ENCODE measurements at regions not wholly inside any gene's neighbourhood (a gene's known extent, or its start where the extent isn't known, plus 50 kb on each side); places are given as distances from the start of the nearest gene placed in this dataset.

- Histone ChIP-seq H3K27me3 (no peaks in the 10 kb centered on the region), H3K27ac (no peak overlapping the region), H3K36me3 (no peaks in the 10 kb centered on the region), H3K4me3 (no peak overlapping the region), H3K9me3 (no peaks in the 10 kb centered on the region), H3K4me1 (no peaks in the 10 kb centered on the region)
- DNase-seq (no peak), ATAC-seq (no peak)
- intact Hi-C loops (cut with DNase I) = no loop called here
- TF ChIP-seq CTCF (IDR thresholded peaks at IDR 0.05) = no peak
Measured at GRCh38 chr4:60522265-60522664, 677.9 kb upstream of the ADGRL3 start.

GRCh38 chr4:60531776-60532379 is 668.2 kb upstream of the ADGRL3 start:
- Histone ChIP-seq H3K9me3 (no peaks in the 10 kb centered on the region), H3K27me3 (no peaks in the 10 kb centered on the region), H3K4me3 (no peak overlapping the region), H3K27ac (no peak overlapping the region), H3K36me3 (no peaks in the 10 kb centered on the region), H3K4me1 (no peaks in the 10 kb centered on the region)
- TF ChIP-seq CTCF (IDR thresholded peaks at IDR 0.05) = no peak
- DNase-seq (no peak), ATAC-seq (no peak)
- intact Hi-C loops (cut with DNase I) = no loop called here

- no peaks in the 10 kb centered on the region for H3K36me3 ChIP-seq
- H3K4me1 ChIP-seq = no peaks in the 10 kb centered on the region
- DNase-seq = no peak
- intact Hi-C loops (cut with DNase I) = no loop called here
- peaks cover 3% of the 10 kb centered on the region for H3K9me3 ChIP-seq
- H3K27me3 ChIP-seq = no peaks in the 10 kb centered on the region
- ATAC-seq = no peak
- TF ChIP-seq CTCF (IDR thresholded peaks at IDR 0.05) = no peak
- no peak overlapping the region for H3K4me3 ChIP-seq
- no peak overlapping the region for H3K27ac ChIP-seq
Measured at GRCh38 chr4:60544981-60545380, 655.1 kb upstream of the ADGRL3 start.

GRCh38 chr4:60562334-60562733 is 637.8 kb upstream of the ADGRL3 start:
- ATAC-seq = no peak
- intact Hi-C loops (cut with DNase I) = no loop called here

GRCh38 chr4:60565558-60565957 is 634.6 kb upstream of the ADGRL3 start:
- DNase-seq = no peak
- Histone ChIP-seq H3K4me1 (no peaks in the 10 kb centered on the region), H3K27me3 (no peaks in the 10 kb centered on the region), H3K27ac (no peak overlapping the region), H3K4me3 (no peak overlapping the region), H3K9me3 (no peaks in the 10 kb centered on the region), H3K36me3 (no peaks in the 10 kb centered on the region)
- no peak for ATAC-seq
- intact Hi-C loops (cut with DNase I) = no loop called here
- TF ChIP-seq CTCF (IDR thresholded peaks at IDR 0.05) = no peak

More at GRCh38 chr4:60562334-60562733, 637.8 kb upstream of the ADGRL3 start:
- no peak for TF ChIP-seq CTCF (IDR thresholded peaks at IDR 0.05)
- Histone ChIP-seq H3K27me3 (no peaks in the 10 kb centered on the region), H3K4me1 (no peaks in the 10 kb centered on the region), H3K9me3 (no peaks in the 10 kb centered on the region), H3K4me3 (no peak overlapping the region), H3K27ac (no peak overlapping the region), H3K36me3 (no peaks in the 10 kb centered on the region)
- no peak for DNase-seq

GRCh38 chr4:60575336-60575735 is 624.8 kb upstream of the ADGRL3 start:
- DNase-seq = no peak
- Histone ChIP-seq H3K9me3 (no peaks in the 10 kb centered on the region), H3K4me3 (no peak overlapping the region), H3K27ac (no peak overlapping the region), H3K4me1 (no peaks in the 10 kb centered on the region), H3K36me3 (no peaks in the 10 kb centered on the region), H3K27me3 (no peaks in the 10 kb centered on the region)
- intact Hi-C loops (cut with DNase I) = no loop called here
- ATAC-seq = no peak
- TF ChIP-seq CTCF (IDR thresholded peaks at IDR 0.05) = no peak
